IMR-90 (cell line): ENCODE measurements at regions not wholly inside any gene's neighbourhood (a gene's known extent, or its start where the extent isn't known, plus 50 kb on each side); places are given as distances from the start of the nearest gene placed in this dataset.

ENCODE experiments used
- ATAC-seq: fragments of 200-7000 bp; cut with Tn5 transposase; 2 replicates; pipeline ENCODE4 v1.9.1; 2020; ENCODE audit warnings: low read depth, mild to moderate bottlenecking, moderate library complexity
- BruUV-seq: library from RNA; stranded (reverse); fragments of 400-500 nt; replicated peaks from 2 replicates; lab custom pipeline; 2021; lab: Mats Ljungman, UMichigan
- CTCF ChIA-PET: fragments of 300-600 bp; formaldehyde crosslinking; extraction: SDS; loops from one replicate; lab custom pipeline; 2021; ENCODE audit warnings: antibody characterized with exemption; lab: Yijun Ruan, JAX
- POLR2A ChIA-PET: fragments of 300-600 bp; sonication (Branson Sonifier 250); formaldehyde crosslinking; loops from one replicate; lab custom pipeline; 2022; ENCODE audit warnings: antibody characterized with exemption; ENCODE audit not compliant: unreplicated experiment; lab: Charles Lee
- DNase-seq: peaks from one replicate; pipeline ENCODE4 v3.0.0; 2013
- H2AFZ ChIP-seq: replicated peaks from 2 replicates; pipeline ENCODE3; 2013; ENCODE audit warnings: low read length, mild to moderate bottlenecking; ENCODE audit not compliant: poor library complexity
- H2AK5ac ChIP-seq: 2 replicates; pipeline ENCODE4 v1.6.1; 2013; ENCODE audit warnings: low read depth, low read length, inconsistent platforms
- H2AK9ac ChIP-seq: replicated peaks from 2 replicates; pipeline ENCODE3; 2013; ENCODE audit warnings: mild to moderate bottlenecking, low read depth, low read length, moderate library complexity; ENCODE audit not compliant: poor library complexity
- H2BK120ac ChIP-seq: 2 replicates; pipeline ENCODE4 v1.6.1; 2013; ENCODE audit warnings: low read depth, low read length, inconsistent platforms
- H2BK15ac ChIP-seq: 3 replicates; pipeline ENCODE4 v1.6.1; 2013; ENCODE audit warnings: low read depth, low read length, inconsistent platforms
- H2BK20ac ChIP-seq: 2 replicates; pipeline ENCODE4 v1.6.1; 2013; ENCODE audit warnings: low read depth, mild to moderate bottlenecking, inconsistent platforms, low read length, moderate library complexity
- H2BK5ac ChIP-seq: 2 replicates; pipeline ENCODE4 v1.6.1; 2013; ENCODE audit warnings: mild to moderate bottlenecking, low read depth, low read length, inconsistent platforms; ENCODE audit not compliant: poor library complexity, severe bottlenecking
- H3K14ac ChIP-seq: replicated peaks from 2 replicates; pipeline ENCODE4 v1.6.1; 2013; ENCODE audit warnings: low read depth, low read length, inconsistent platforms
- H3K18ac ChIP-seq: 2 replicates; pipeline ENCODE4 v1.6.1; 2013; ENCODE audit warnings: low read depth, low read length, control low read depth
- H3K23ac ChIP-seq: 2 replicates; pipeline ENCODE4 v1.6.1; 2013; ENCODE audit warnings: low read depth, low read length, inconsistent platforms
- H3K27ac ChIP-seq: 2 replicates; pipeline ENCODE4 v1.5.1; 2013; ENCODE audit warnings: mild to moderate bottlenecking, control low read depth, low read length; ENCODE audit not compliant: insufficient read depth
- H3K27me3 ChIP-seq: 2 replicates; pipeline ENCODE4 v1.6.1; 2013; ENCODE audit warnings: low read length; ENCODE audit not compliant: control insufficient read depth, insufficient read depth
- H3K36me3 ChIP-seq: 2 replicates; pipeline ENCODE4 v1.6.1; 2013; ENCODE audit warnings: low read length, mixed read lengths; ENCODE audit not compliant: control insufficient read depth, insufficient read depth
- H3K4ac ChIP-seq: 2 replicates; pipeline ENCODE4 v1.6.1; 2013; ENCODE audit warnings: low read depth, low read length, inconsistent platforms
- H3K4me1 ChIP-seq: 2 replicates; pipeline ENCODE4 v1.6.1; 2013; ENCODE audit warnings: low read length, mixed read lengths; ENCODE audit not compliant: control insufficient read depth, insufficient read depth
- H3K4me2 ChIP-seq: 2 replicates; pipeline ENCODE4 v1.6.1; 2013; ENCODE audit warnings: low read depth, mild to moderate bottlenecking, control low read depth, low read length, moderate library complexity
- H3K4me3 ChIP-seq: 2 replicates; pipeline ENCODE4 v1.5.1; 2013; ENCODE audit warnings: low read depth, mild to moderate bottlenecking, control low read depth, low read length, moderate library complexity; ENCODE audit not compliant: insufficient read depth
- H3K56ac ChIP-seq: 2 replicates; pipeline ENCODE4 v1.6.1; 2013; ENCODE audit warnings: low read length, inconsistent platforms; ENCODE audit not compliant: insufficient read depth; ENCODE audit errors: extremely low read depth
- H3K79me1 ChIP-seq, 2 experiments: 2 replicates each; pipeline ENCODE4 v1.6.1; 2013; ENCODE audit warnings: low read length in 2 of 2, inconsistent platforms in 1 of 2, low read depth in 1 of 2
- H3K9ac ChIP-seq: 2 replicates; pipeline ENCODE4 v1.6.1; 2013; ENCODE audit warnings: low read depth, low read length, control low read depth
- H3K9me1 ChIP-seq: 2 replicates; pipeline ENCODE4 v1.6.1; 2013; ENCODE audit warnings: low read length, inconsistent platforms; ENCODE audit not compliant: insufficient read depth
- H3K9me3 ChIP-seq: 2 replicates; pipeline ENCODE4 v1.6.1; 2013; ENCODE audit warnings: low read length; ENCODE audit not compliant: control insufficient read depth, insufficient read depth
- H4K20me1 ChIP-seq: 2 replicates; pipeline ENCODE4 v1.6.1; 2013; ENCODE audit warnings: low read length, inconsistent platforms; ENCODE audit not compliant: insufficient read depth
- H4K5ac ChIP-seq: 2 replicates; pipeline ENCODE4 v1.6.1; 2013; ENCODE audit warnings: mild to moderate bottlenecking, low read depth, low read length, control low read depth
- H4K8ac ChIP-seq, 2 experiments: 2 replicates each; pipeline ENCODE4 v1.6.1; 2013; ENCODE audit warnings: low read depth in 2 of 2, low read length in 2 of 2, control low read depth in 1 of 2, inconsistent platforms in 1 of 2
- H4K91ac ChIP-seq: 2 replicates; pipeline ENCODE4 v1.6.1; 2013; ENCODE audit warnings: low read depth, low read length, inconsistent platforms; ENCODE audit not compliant: insufficient read depth
- BHLHE40 ChIP-seq: fragments of 150-350 bp; IDR thresholded peaks from 2 replicates; pipeline ENCODE4 v1.6.1; 2016; ENCODE audit warnings: mild to moderate bottlenecking, low read depth, low read length
- CEBPB ChIP-seq: IDR thresholded peaks from 2 replicates; pipeline ENCODE4 v1.6.1; 2012; ENCODE audit warnings: low read depth, low read length, improper control_type of control experiment
- CHD1 ChIP-seq: IDR thresholded peaks from 2 replicates; pipeline ENCODE4 v1.6.1; 2012; ENCODE audit warnings: low read depth, low read length, improper control_type of control experiment
- CTCF ChIP-seq: conservative IDR thresholded peaks from 2 replicates; pipeline ENCODE4 v1.5.1; 2012; ENCODE audit warnings: mild to moderate bottlenecking, low read depth, low read length, improper control_type of control experiment
- ELK1 ChIP-seq: fragments of 150-350 bp; IDR thresholded peaks from 2 replicates; pipeline ENCODE4 v1.6.1; 2016; ENCODE audit warnings: low read depth, mild to moderate bottlenecking, low read length, moderate library complexity, borderline replicate concordance
- FOS ChIP-seq: fragments of 150-350 bp; IDR thresholded peaks from 2 replicates; pipeline ENCODE4 v1.6.1; 2016; ENCODE audit warnings: low read depth, low read length
- MAFK ChIP-seq: IDR thresholded peaks from 2 replicates; pipeline ENCODE4 v1.6.1; 2012; ENCODE audit warnings: low read depth, low read length, improper control_type of control experiment
- MAZ ChIP-seq: IDR thresholded peaks from 2 replicates; pipeline ENCODE4 v1.6.1; 2012; ENCODE audit warnings: low read depth, mild to moderate bottlenecking, low read length, improper control_type of control experiment, moderate library complexity, borderline replicate concordance
- MXI1 ChIP-seq: IDR thresholded peaks from 2 replicates; pipeline ENCODE4 v1.6.1; 2012; ENCODE audit warnings: low read depth, mild to moderate bottlenecking, low read length, moderate library complexity, borderline replicate concordance
- NFE2L2 ChIP-seq: fragments of 150-350 bp; IDR thresholded peaks from 2 replicates; pipeline ENCODE4 v1.6.1; 2016; ENCODE audit warnings: low read depth, mild to moderate bottlenecking, low read length
- POLR2A ChIP-seq: IDR thresholded peaks from 2 replicates; pipeline ENCODE4 v1.6.1; 2012; ENCODE audit warnings: mild to moderate bottlenecking, low read depth, low read length
- RAD21 ChIP-seq: IDR thresholded peaks from 2 replicates; pipeline ENCODE4 v1.6.1; 2012; ENCODE audit warnings: low read length, improper control_type of control experiment
- RCOR1 ChIP-seq: IDR thresholded peaks from 2 replicates; pipeline ENCODE4 v1.6.1; 2012; ENCODE audit warnings: mild to moderate bottlenecking, low read length, improper control_type of control experiment; ENCODE audit not compliant: insufficient replicate concordance
- RFX5 ChIP-seq: IDR thresholded peaks from 2 replicates; pipeline ENCODE4 v1.8.0; 2012; ENCODE audit warnings: low read depth, mild to moderate bottlenecking, low read length, moderate library complexity
- SMC3 ChIP-seq: fragments of 150-350 bp; IDR thresholded peaks from 2 replicates; pipeline ENCODE4 v1.6.1; 2016; ENCODE audit warnings: low read depth, mild to moderate bottlenecking, antibody characterized with exemption, low read length, moderate library complexity
- USF2 ChIP-seq: fragments of 150-350 bp; IDR thresholded peaks from 2 replicates; pipeline ENCODE4 v1.6.1; 2017; ENCODE audit warnings: mild to moderate bottlenecking, antibody characterized with exemption, low read length, low read depth
- WGBS, 2 experiments: methylation state at CpG; one replicate each; pipeline versions ENCODE4 v1.1.5 to v1.1.7; 2013; ENCODE audit warnings: missing lambda C conversion rate in 2 of 2; ENCODE audit not compliant: insufficient read length in 1 of 2; ENCODE audit errors: extremely low coverage in 2 of 2; 5-methylcytosine and 5-hydroxymethylcytosine counted together
- dilution Hi-C: fragments of 300-500 bp; cut with HindIII; formaldehyde crosslinking; loops from one replicate; pipeline ENCODE4 v1.14.3; 2018; ENCODE audit warnings: low sequenced_read_pairs; ENCODE audit not compliant: unreplicated experiment
- in situ Hi-C: fragments of 300-500 bp; cut with MboI; formaldehyde crosslinking; loops from 3 replicates; pipeline ENCODE4 v1.14.3; 2019; ENCODE audit warnings: low sequenced_read_pairs, inconsistent platforms, mixed read lengths
- intact Hi-C: fragments of 100-400 bp; cut with micrococcal nuclease; formaldehyde crosslinking; loops from 2 replicates; pipeline ENCODE4 v1.10.0; 2022

- Histone ChIP-seq H3K4me3 (no peak overlapping the region), H3K27ac (no peak overlapping the region), H3K27me3 (no peaks in the 10 kb centered on the region), H3K9me1 (0 out of 2 replicates have a peak, but pooled peaks cover 5% of the 10 kb centered on the region), H3K9ac (no peak overlapping the region), H2BK15ac (peak overlapping the region; percentile 32; the same call in 1 of the 3 replicates), H3K56ac (no peak overlapping the region), H3K4me1 (peaks cover 10% of the 10 kb centered on the region), H3K4me2 (no peak overlapping the region), H3K79me1 (peaks cover 0 to 5% of the 10 kb centered on the region in 2 experiments; a peak in 1 of 4 replicates), H2BK120ac (peak overlapping the region; percentile 32; the same call in 1 of the 2 replicates), H3K18ac (no peak overlapping the region), H3K4ac (no peak overlapping the region), H4K8ac (peak overlapping the region in 1 of 2 experiments; percentile 40; a peak in 1 of 4 replicates), H4K20me1 (no peaks in the 10 kb centered on the region), H2BK5ac (no peak overlapping the region), H2AK9ac (no peak overlapping the region), H3K36me3 (no peaks in the 10 kb centered on the region), H2AFZ (no peak overlapping the region), H4K91ac (no peak overlapping the region), H3K23ac (no peak overlapping the region; the same call in 1 of the 2 replicates), H4K5ac (no peak overlapping the region), H2AK5ac (peak overlapping the region; percentile 79), H3K9me3 (no peaks in the 10 kb centered on the region), H3K14ac (no peak overlapping the region), H2BK20ac (peak overlapping the region; percentile 54; the same call in 1 of the 2 replicates)
- POLR2A ChIA-PET, result no interaction called here
- intact Hi-C loops, result no loop called here
- DNase-seq (no peak), ATAC-seq (no peak)
- TF ChIP-seq RFX5 (no peak), RCOR1 (no peak), POLR2A (no peak), MAFK (no peak), CTCF (no peak), FOS (no peak), BHLHE40 (no peak), ELK1 (no peak), CHD1 (no peak), SMC3 (no peak), NFE2L2 (no peak), MXI1 (no peak), USF2 (no peak), CEBPB (no peak), MAZ (no peak), RAD21 (no peak)
- WGBS, 2 experiments, result 100% methylated on average over 1 of the region's 5 CpGs; no CpG with 5 or more reads in 1 of the 2 experiments
- in situ Hi-C loops, result no loop called here
- BruUV-seq, result no TSS peak
- dilution Hi-C loops, result no loop called here
- CTCF ChIA-PET, result no interaction called here
Measured at GRCh38 chr13:28572871-28573270, 77.9 kb upstream of the FLT1 start.
